ENCODE measurements at regions not wholly inside any gene's neighbourhood (a gene's known extent, or its start where the extent isn't known, plus 50 kb on each side); places are given as distances from the start of the nearest gene placed in this dataset.

DNA sequence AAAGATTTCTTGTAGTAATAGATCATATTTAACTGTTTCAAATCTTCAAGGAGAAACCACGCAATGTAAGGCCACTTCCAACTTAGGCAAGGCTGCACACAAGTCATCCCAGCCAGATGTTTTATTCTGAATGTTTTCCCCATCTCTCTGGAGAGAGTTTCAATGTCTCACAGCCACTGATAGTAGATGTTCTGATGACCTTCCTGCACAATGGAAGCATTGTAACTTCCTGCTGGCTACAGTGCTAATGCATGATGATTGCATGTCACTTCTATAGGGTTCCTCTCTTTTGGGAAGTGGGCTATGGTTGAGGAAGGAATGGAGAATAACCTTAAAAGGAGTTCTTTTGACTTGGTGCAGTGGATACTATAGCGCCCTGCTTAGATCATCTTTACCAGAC is 328.0 kb downstream of the ZNF621 start:
- TF ChIP-seq, protein P1, sequence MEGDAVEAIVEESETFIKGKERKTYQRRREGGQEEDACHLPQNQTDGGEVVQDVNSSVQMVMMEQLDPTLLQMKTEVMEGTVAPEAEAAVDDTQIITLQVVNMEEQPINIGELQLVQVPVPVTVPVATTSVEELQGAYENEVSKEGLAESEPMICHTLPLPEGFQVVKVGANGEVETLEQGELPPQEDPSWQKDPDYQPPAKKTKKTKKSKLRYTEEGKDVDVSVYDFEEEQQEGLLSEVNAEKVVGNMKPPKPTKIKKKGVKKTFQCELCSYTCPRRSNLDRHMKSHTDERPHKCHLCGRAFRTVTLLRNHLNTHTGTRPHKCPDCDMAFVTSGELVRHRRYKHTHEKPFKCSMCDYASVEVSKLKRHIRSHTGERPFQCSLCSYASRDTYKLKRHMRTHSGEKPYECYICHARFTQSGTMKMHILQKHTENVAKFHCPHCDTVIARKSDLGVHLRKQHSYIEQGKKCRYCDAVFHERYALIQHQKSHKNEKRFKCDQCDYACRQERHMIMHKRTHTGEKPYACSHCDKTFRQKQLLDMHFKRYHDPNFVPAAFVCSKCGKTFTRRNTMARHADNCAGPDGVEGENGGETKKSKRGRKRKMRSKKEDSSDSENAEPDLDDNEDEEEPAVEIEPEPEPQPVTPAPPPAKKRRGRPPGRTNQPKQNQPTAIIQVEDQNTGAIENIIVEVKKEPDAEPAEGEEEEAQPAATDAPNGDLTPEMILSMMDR (optimal IDR thresholded peaks at IDR 0.05 in 1 of 3, IDR thresholded peaks at IDR 0.05 in 1 of 3, conservative IDR thresholded peaks at IDR 0.05 in 1 of 3; ENCODE audit: extremely low read depth in 1 of 3, insufficient read depth in 2 of 3, low read length in 3 of 3): no peak
- TF ChIP-seq EZH2 (IDR thresholded peaks at IDR 0.05; ENCODE audit: low read length): no peak
- dilution Hi-C loops (cut with MboI; ENCODE audit: extremely low pct_ligation_motif_present, low sequenced_read_pairs): no loop called here
- Histone ChIP-seq H2AFZ (ENCODE audit: control insufficient read depth, low read length) (no peak overlapping the region), H4K20me1 (ENCODE audit: control insufficient read depth, extremely low read depth, insufficient read depth, low read length) (no peaks in the 10 kb centered on the region), H3K4me3 (ENCODE audit: control insufficient read depth in 2 of 3, extremely low read depth in 1 of 3, insufficient read depth in 2 of 3, low read depth in 1 of 3, low read length in 3 of 3) (no peak overlapping the region), H3K27ac (ENCODE audit: control insufficient read depth, insufficient read depth, low read length) (no peak overlapping the region), H3K4me2 (ENCODE audit: control insufficient read depth, extremely low read depth, insufficient read depth, low read depth, low read length) (no peak overlapping the region), H3K9me1 (ENCODE audit: control insufficient read depth, extremely low read depth, insufficient read depth, low read length) (no peaks in the 10 kb centered on the region), H3K36me3 (ENCODE audit: control insufficient read depth in 2 of 2, extremely low read depth in 1 of 2, insufficient read depth in 2 of 2, low read length in 2 of 2) (no peaks in the 10 kb centered on the region), H3K9ac (ENCODE audit: control insufficient read depth, extremely low read depth, insufficient read depth, low read length) (no peak overlapping the region), H3K27me3 (ENCODE audit: control insufficient read depth, extremely low read depth, insufficient read depth, low read length) (no peaks in the 10 kb centered on the region), H3K9me3 (ENCODE audit: control insufficient read depth, low read depth, low read length) (no peaks in the 10 kb centered on the region), H3K4me1 (ENCODE audit: control insufficient read depth, extremely low read depth, insufficient read depth, low read length) (no peaks in the 10 kb centered on the region), H3K79me2 (ENCODE audit: control insufficient read depth, insufficient read depth, low read length) (no peaks in the 10 kb centered on the region)
- DNase-seq (ENCODE audit: low read depth, low spot score): no peak
- FAIRE-seq: no peak

DNA sequence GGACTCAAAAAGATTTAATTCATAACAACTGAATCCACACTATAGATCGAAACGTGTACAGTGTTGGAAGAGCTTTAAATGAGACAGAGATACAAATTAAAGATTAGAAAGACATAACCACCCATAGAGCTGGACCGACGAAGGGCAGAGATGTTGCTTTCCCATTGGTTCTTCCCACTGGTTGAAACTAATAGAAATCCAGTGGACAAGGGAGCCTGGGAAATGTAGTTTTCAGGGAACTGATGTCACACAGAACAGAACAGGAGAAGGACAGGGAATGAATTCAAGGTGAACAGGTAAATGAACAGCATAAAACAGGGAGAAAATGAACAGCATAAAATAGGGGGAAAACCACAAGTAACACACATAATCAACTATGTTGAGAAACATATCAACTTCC is 328.7 kb downstream of the ZNF621 start:
- no peak overlapping the region for H3K4me3 ChIP-seq (ENCODE audit: control insufficient read depth in 2 of 3, extremely low read depth in 1 of 3, insufficient read depth in 2 of 3, low read depth in 1 of 3, low read length in 3 of 3)
- H3K27me3 ChIP-seq (ENCODE audit: control insufficient read depth, extremely low read depth, insufficient read depth, low read length): no peaks in the 10 kb centered on the region
- no peak overlapping the region for H2AFZ ChIP-seq (ENCODE audit: control insufficient read depth, low read length)
- H4K20me1 ChIP-seq (ENCODE audit: control insufficient read depth, extremely low read depth, insufficient read depth, low read length): no peaks in the 10 kb centered on the region
- no peak overlapping the region for H3K27ac ChIP-seq (ENCODE audit: control insufficient read depth, insufficient read depth, low read length)
- TF ChIP-seq, protein P1 (optimal IDR thresholded peaks at IDR 0.05 in 1 of 3, IDR thresholded peaks at IDR 0.05 in 1 of 3, conservative IDR thresholded peaks at IDR 0.05 in 1 of 3; ENCODE audit: extremely low read depth in 1 of 3, insufficient read depth in 2 of 3, low read length in 3 of 3): no peak
- no peak for TF ChIP-seq EZH2 (IDR thresholded peaks at IDR 0.05; ENCODE audit: low read length)
- no peaks in the 10 kb centered on the region for H3K9me3 ChIP-seq (ENCODE audit: control insufficient read depth, low read depth, low read length)
- no peak for FAIRE-seq
- no peaks in the 10 kb centered on the region for H3K79me2 ChIP-seq (ENCODE audit: control insufficient read depth, insufficient read depth, low read length)
- no peaks in the 10 kb centered on the region for H3K36me3 ChIP-seq (ENCODE audit: control insufficient read depth in 2 of 2, extremely low read depth in 1 of 2, insufficient read depth in 2 of 2, low read length in 2 of 2)
- no peak overlapping the region for H3K4me2 ChIP-seq (ENCODE audit: control insufficient read depth, extremely low read depth, insufficient read depth, low read depth, low read length)
- dilution Hi-C loops (cut with MboI; ENCODE audit: extremely low pct_ligation_motif_present, low sequenced_read_pairs): no loop called here
- no peak overlapping the region for H3K9ac ChIP-seq (ENCODE audit: control insufficient read depth, extremely low read depth, insufficient read depth, low read length)
- peaks cover 1% of the 10 kb centered on the region for H3K4me1 ChIP-seq (ENCODE audit: control insufficient read depth, extremely low read depth, insufficient read depth, low read length)
- no peak for DNase-seq (ENCODE audit: low read depth, low spot score)
- no peaks in the 10 kb centered on the region for H3K9me1 ChIP-seq (ENCODE audit: control insufficient read depth, extremely low read depth, insufficient read depth, low read length)

All from keratinocyte (primary cell).